Umbilical cord (tissue), 1 donor: ENCODE measurements at regions not wholly inside any gene's neighbourhood (a gene's known extent, or its start where the extent isn't known, plus 50 kb on each side); places are given as distances from the start of the nearest gene placed in this dataset.
A peak's percentile ranks its signal among the peaks of the same experiment; 100 is the strongest.

Source experiments
- DNase-seq: peaks from one replicate; pipeline ENCODE4 v3.0.0-alpha.2; 2015; ENCODE audit warnings: low spot score

GRCh38 chrX:149275836-149276235 is 229.3 kb downstream of the IDS start:
- no peak for DNase-seq

GRCh38 chrX:149274516-149275105 is 230.5 kb downstream of the IDS start:
- no peak for DNase-seq

DNA sequence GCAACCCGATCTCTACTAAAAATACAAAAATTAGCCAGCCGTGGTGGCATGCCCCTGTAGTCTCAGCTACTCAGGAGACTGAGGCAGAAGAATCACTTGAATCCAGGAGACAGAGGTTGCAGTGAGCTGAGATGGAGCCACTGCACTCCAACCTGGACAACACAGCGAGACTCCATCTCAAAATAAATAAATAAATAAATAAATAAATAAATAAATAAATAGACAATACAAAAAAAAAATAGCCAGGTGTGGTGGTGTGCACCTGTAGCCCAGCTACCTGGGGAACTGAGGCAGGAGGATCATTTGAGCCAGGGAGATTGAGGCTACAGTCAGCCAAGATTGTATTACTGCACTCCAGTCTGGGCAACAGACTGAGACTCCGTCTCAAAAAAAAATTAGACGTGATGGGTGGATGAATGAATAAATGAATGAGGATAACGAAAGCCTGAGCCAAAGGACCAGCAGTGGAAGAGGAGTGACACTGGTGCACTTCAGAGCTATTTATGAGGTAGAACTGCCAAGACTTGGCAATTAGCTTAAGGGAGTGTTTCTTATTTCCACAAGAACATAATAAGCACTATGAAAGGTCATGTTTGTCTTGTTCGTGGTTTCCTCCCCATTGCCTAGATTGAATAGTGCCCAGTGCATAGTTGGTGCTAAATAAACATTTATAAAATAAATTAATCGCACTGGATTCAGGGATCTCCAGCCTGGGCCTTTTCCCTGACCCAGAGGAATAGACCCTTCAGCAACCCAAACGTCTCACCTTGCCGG is 232.2 kb downstream of the IDS start:
- DNase-seq, result no peak

DNA sequence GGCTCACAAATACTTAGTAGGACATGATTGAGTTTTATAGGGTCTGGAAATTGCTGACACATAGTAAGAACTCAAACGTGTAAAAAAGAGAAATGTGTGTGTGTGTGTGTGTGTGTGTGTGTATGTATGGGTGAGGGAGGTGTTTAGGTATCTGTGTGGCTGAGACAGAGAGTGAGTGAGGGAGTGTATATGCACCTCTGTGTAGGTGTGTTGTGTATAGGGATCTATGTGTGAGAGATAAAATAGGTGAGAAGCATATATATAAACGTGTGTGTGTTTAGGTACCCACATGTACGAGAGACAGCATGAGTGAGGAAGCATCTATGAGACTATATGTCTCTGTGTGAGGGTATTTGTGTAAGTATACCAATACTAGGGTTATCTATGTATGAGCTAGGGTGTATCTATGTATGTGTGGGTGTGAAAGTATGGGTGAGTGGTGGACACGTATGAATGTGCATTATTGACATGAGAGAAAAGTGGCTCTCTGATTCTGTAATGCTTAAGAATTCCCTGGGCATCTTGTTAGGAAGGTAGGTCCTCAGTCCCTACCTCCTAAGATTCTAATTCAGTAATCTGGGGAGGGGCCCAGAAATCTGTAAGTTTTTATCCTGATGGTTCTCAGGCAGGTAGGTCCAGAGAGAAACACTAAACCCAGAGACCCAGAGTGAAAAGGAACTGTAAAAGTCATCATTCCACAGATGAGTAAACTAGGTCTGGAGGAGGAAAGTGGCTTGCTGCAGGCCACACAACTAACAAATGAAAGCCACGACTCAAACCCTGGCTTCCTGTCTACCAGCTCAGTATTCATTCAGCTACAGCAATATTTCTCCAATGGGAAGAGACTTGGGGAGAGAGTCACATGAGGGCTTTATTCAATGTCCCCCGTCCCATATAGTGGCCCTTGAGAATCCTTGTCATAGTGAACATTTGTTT is 237.0 kb downstream of the IDS start:
- no peak for DNase-seq

DNA sequence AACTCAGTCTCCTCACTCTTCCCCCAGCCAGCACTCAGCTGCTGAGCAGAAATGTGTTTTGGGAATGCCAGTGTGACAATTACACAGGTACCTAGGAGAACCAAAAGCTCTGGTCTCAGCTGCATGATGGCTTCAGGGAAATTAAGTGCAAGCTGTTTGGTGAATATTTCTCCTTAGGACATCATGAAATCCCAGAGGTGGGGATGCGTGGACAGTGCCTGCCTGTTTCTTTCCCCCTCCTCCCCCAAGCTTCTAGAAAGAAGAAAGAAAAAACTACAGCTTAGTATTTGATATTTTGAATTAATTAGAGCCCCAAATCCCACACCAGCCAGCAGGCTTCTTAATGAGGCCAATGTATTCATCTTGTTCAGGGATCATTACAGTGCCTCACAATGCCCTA is 243.0 kb downstream of the IDS start:
- DNase-seq, result no peak

DNA sequence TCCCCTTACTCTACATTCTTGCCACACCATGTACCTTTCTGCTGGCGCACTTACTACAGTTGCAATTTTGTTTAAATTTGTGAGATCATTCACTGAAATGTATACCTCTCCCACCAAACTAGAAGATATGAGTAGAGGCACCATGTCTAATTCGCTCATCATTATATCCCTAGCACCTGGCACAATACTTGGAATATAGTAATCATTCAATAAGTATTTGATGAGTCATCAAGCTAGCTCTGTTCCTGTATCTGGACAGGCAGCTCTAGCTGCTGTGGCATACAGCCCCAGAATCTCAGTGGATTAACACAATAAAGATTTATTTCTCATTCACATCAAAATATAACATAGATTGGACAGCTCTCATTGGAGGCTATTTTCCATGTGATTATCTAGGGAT is 245.9 kb downstream of the IDS start:
- DNase-seq, result no peak

GRCh38 chrX:149255860-149256259 is 249.2 kb downstream of the IDS start:
- no peak for DNase-seq

- DNase-seq, result no peak
These were observed 257.0 kb downstream of the IDS start for GRCh38 chrX:149248073-149248625.

DNA sequence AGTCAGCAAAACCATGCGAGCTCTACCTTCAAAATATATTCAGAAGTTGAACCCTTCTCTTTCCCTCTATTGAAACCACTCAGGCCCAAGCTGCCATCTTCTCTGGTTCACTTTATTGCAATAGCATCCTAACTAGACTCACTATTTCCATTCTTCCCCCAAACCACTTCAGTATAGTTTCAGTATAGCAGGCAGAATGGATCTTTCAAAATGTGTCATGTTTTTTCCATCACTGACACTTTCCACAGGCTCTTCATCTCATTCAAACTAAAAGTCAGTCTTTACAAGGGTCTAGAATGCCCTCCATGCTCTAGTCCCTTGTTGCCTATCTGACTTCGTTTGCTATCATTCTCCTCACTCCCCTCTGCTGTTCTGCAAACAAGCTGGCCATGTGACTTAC is 274.4 kb downstream of the IDS start:
- no peak for DNase-seq

GRCh38 chrX:149223854-149224253 is 281.3 kb downstream of the IDS start:
- DNase-seq, result no peak

DNA sequence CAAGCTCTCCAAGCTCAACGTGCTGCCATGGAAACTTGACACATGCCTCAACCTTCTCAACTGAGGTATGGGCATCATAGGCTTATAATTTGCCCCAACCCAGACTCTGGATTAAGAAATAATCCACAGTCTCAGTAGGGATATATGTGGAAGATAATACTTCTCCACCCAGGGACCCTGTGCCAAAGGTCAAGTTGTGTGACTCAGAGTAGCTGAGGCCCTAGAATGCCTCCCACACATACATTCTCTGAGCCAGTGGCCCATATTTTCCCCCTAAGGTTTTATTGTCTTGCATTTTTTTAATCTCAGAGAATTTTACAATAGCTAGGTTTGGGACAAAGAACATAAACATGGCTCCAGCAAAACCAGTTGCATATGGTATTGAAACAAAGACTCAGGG is 283.1 kb downstream of the IDS start:
- DNase-seq, result no peak

DNA sequence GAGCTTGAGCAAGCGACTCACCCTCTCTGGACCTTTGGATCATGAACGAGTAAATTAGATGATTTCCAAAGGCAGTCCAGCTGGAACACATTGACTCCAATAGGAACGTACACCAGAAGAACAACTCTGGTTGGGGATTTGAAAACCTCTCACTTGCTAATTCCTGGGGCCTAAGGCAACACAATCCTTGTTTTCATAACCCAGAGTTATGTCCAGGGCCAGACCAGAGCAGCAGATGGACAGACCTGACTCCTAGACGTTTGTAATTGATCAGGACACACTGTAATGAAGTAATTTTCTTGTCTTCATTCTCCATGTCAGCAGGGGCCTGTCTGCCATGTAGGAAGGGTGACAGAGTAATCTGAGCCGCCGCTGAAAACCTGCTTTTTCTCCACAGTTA is 283.9 kb downstream of the IDS start:
- DNase-seq, result peak; percentile 26

DNA sequence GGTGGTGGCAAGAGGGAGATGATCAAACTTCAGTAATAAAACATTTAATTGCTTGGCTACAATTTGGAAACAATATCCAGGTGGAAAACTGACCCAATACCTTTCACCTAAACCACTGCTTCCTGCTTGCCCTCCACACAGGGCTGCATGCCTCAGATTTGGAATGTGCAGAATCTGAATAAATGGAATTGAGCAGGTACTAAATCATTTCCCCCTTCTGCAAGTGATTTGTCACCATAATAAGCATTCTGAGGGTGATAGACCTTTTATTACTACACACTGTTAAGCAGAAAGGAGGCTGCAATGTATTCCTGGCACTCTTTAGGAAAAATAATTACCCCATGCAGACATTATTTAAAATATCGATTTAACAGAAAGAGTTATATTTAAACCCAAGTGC is 291.8 kb downstream of the IDS start:
- no peak for DNase-seq

DNA sequence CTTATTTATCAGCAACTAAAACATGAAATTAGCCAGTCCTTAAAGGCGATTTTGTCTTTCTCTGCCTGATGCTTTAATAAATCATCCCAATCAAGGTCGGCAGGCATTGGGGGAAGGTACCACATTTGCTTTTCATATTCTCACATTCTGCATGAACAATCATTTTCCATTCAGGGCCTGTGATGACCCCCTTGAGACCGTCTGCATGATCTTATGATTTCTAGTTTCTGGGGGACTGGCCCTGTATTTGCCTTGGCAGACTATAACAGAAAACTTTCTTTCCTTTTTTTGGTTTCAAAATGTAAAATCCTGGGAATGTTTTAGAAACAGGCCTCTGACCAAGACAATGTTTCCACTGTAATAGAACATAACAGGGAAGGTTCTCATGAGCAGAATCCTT is 296.8 kb downstream of the IDS start:
- no peak for DNase-seq

GRCh38 chrX:149207518-149207917 is 297.6 kb downstream of the IDS start:
- no peak for DNase-seq

GRCh38 chrX:149205937-149206336 is 299.2 kb downstream of the IDS start:
- DNase-seq, result no peak

DNA sequence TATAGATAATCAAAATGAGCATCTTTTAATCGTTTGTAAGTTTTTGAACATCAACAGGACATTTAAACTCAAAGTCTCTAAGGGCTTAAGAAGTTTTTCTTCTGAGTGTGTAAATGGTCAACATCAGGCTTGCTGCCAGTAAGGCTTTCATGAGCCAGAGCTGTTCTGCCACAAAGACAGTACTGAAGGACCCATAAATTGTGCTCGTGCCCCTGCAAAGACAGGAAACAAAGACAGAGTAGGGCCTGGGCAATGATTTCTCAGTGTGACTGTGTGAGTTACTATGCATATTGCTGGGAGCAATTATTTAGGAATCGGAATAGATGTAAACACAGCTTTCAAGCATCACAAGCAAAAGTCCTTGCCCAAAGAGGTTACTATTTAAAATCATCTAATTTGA is 300.0 kb downstream of the IDS start:
- DNase-seq, result no peak

- DNase-seq, result no peak
These were observed 305.4 kb downstream of the IDS start for GRCh38 chrX:149199734-149200133.

DNA sequence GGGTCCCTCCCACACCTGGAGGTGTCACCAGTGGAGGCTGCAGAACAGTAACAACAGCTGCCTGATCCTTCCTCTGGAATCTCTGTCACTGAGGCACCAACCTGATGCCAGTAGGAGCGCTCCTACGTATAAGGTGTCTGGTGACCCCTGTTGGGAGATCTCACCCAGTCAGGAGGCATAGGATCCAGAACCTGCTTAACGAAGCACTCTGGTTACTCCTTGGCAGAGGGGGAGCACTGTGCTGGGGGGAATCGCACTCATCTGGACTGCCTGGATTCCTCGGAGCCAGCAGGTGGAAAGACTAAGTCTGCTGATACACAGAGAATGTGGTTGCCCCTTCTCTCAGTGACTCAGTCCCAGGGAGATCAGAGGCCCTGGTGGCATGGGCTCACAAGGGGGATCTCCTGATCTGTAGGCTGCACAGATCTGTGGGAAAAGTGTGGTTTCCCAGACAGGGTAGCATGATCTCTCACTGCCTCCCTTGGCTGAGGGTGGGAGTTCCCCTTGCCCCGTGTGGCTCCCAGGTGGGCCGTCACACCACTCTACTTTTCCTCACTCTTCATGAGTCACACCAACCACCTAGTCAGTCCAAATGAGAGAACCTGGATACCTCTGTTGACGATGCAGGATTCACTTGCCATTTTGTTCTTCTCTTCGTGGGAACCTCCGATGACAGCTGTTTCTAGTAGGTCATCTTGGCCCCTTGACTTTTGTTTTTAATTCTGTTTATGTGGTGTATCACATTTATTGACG is 305.9 kb downstream of the IDS start:
- DNase-seq, result no peak

DNA sequence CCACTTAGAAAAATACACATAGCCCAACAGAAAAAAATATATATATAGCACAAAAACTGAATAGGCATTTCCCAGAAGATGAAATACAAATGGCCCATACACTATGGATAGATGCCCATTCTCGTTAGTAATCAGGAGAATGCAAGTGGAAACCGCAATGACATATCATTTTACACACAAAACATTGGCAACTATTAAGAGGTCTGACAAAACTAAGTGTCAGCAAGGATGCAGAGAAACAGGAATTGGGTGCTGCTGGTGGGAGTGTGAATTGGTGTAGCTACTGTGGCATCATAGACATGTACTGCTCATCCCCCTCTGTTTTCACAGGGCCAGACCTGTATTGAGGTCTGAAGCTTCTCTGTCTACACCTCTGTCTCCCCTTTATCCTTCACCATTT is 320.0 kb downstream of the IDS start:
- DNase-seq, result no peak

DNA sequence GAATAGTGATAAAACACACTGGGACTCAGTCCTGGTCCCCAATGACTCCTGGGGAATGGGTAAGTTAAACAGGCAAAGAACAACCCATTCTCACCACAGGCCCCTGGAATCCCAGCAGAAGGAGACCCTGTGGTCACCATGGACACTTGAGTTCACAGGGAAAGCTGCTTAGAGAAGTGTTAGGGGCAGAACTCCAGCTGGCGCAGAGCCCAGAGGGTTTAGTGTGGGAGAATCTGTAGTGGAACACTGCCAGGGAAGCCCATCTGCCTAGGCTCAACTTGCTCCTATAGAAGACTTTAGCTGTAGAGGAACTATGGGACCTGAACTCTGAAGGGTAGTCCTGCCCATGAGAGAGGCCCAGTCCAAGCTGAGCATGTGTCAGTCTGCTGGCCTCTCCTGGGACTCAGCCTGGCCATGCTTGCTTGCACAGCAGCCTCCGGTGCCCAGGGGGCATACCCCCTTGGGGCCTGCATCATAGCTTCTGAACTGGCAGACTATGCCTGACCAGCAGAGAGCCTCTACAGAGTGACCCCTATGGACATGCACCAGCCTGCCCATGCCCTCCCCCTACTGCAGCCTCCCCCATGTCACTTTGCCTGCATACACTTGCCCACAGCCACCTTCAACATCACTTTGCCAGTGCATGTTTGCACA is 343.5 kb downstream of the IDS start:
- DNase-seq, result peak; percentile 1
